KMS-11 (cell line): ENCODE measurements at regions not wholly inside any gene's neighbourhood (a gene's known extent, or its start where the extent isn't known, plus 50 kb on each side); places are given as distances from the start of the nearest gene placed in this dataset.

Experiments
- H2AFZ ChIP-seq: fragments of 200-600 bp; sonication (generic); 2 replicates; pipeline ENCODE4 v1.6.1; 2016; ENCODE audit warnings: antibody characterized with exemption, mixed run types, low read depth
- H3K27ac ChIP-seq: fragments of 200-600 bp; sonication (generic); 2 replicates; pipeline ENCODE4 v1.6.1; 2016; ENCODE audit warnings: mild to moderate bottlenecking, mixed run types
- H3K27me3 ChIP-seq: fragments of 200-600 bp; sonication (generic); 2 replicates; pipeline ENCODE4 v1.6.1; 2017; ENCODE audit warnings: mild to moderate bottlenecking, low read depth, mixed run types, moderate library complexity; ENCODE audit not compliant: insufficient read depth
- H3K36me3 ChIP-seq: fragments of 200-600 bp; sonication (generic); 2 replicates; pipeline ENCODE4 v1.6.1; 2017; ENCODE audit warnings: mild to moderate bottlenecking, mixed run types; ENCODE audit not compliant: insufficient read depth
- H3K4me1 ChIP-seq: fragments of 200-600 bp; sonication (generic); 2 replicates; pipeline ENCODE4 v1.6.1; 2016; ENCODE audit warnings: mild to moderate bottlenecking, low read depth, mixed run types; ENCODE audit not compliant: poor library complexity, severe bottlenecking
- H3K4me2 ChIP-seq: fragments of 200-600 bp; sonication (generic); 2 replicates; pipeline ENCODE4 v1.7.0; 2016; ENCODE audit warnings: mild to moderate bottlenecking, mixed run types
- H3K4me3 ChIP-seq: fragments of 200-600 bp; sonication (generic); IDR thresholded peaks from 2 replicates; pipeline ENCODE4 v1.6.1; 2017; ENCODE audit warnings: low read depth, low read length, mixed read lengths; ENCODE audit not compliant: insufficient read depth
- H3K79me2 ChIP-seq: fragments of 200-600 bp; sonication (generic); 2 replicates; pipeline ENCODE4 v1.6.1; 2016; ENCODE audit warnings: low read depth, mixed run types; ENCODE audit not compliant: insufficient read depth
- H3K9ac ChIP-seq: fragments of 200-600 bp; sonication (generic); 2 replicates; pipeline ENCODE4 v1.6.1; 2016; ENCODE audit warnings: mild to moderate bottlenecking, mixed run types
- H4K20me1 ChIP-seq: fragments of 200-600 bp; sonication (generic); 2 replicates; pipeline ENCODE4 v1.6.1; 2016; ENCODE audit warnings: mild to moderate bottlenecking, mixed run types; ENCODE audit not compliant: insufficient read depth
- CTCF ChIP-seq: fragments of 200-600 bp; sonication (generic); conservative IDR thresholded peaks from 2 replicates; pipeline ENCODE4 v1.6.1; 2017; ENCODE audit warnings: low read depth, mild to moderate bottlenecking, antibody characterized with exemption, low read length, moderate library complexity, mixed read lengths

GRCh38 chr5:125604104-125604503 lies 819.1 kb upstream of the GRAMD2B start:
- Histone ChIP-seq H3K27ac (no peak overlapping the region), H4K20me1 (no peaks in the 10 kb centered on the region), H2AFZ (no peak overlapping the region), H3K36me3 (no peaks in the 10 kb centered on the region), H3K79me2 (no peaks in the 10 kb centered on the region), H3K27me3 (no peaks in the 10 kb centered on the region), H3K4me3 (no peak overlapping the region), H3K4me1 (no peaks in the 10 kb centered on the region), H3K4me2 (no peak overlapping the region), H3K9ac (no peak overlapping the region)
- no peak for TF ChIP-seq CTCF

GRCh38 chr5:125607018-125607417 lies 816.2 kb upstream of the GRAMD2B start:
- TF ChIP-seq CTCF = no peak
- H3K9ac ChIP-seq = no peak overlapping the region
- no peaks in the 10 kb centered on the region for H3K27me3 ChIP-seq
- H3K4me1 ChIP-seq = no peaks in the 10 kb centered on the region
- H2AFZ ChIP-seq = no peak overlapping the region
- no peak overlapping the region for H3K27ac ChIP-seq
- no peaks in the 10 kb centered on the region for H4K20me1 ChIP-seq
- H3K4me3 ChIP-seq = no peak overlapping the region
- no peaks in the 10 kb centered on the region for H3K36me3 ChIP-seq
- no peaks in the 10 kb centered on the region for H3K79me2 ChIP-seq
- H3K4me2 ChIP-seq = no peak overlapping the region

GRCh38 chr5:125609011-125609410 lies 814.2 kb upstream of the GRAMD2B start:
- H3K4me3 ChIP-seq = no peak overlapping the region
- no peaks in the 10 kb centered on the region for H3K36me3 ChIP-seq
- no peaks in the 10 kb centered on the region for H3K79me2 ChIP-seq
- no peaks in the 10 kb centered on the region for H3K27me3 ChIP-seq
- no peak overlapping the region for H3K27ac ChIP-seq
- H3K4me1 ChIP-seq = no peaks in the 10 kb centered on the region
- H3K9ac ChIP-seq = no peak overlapping the region
- TF ChIP-seq CTCF = no peak
- no peaks in the 10 kb centered on the region for H4K20me1 ChIP-seq
- H2AFZ ChIP-seq = no peak overlapping the region
- H3K4me2 ChIP-seq = no peak overlapping the region

GRCh38 chr5:125610892-125611291 lies 812.3 kb upstream of the GRAMD2B start:
- Histone ChIP-seq H3K9ac (no peak overlapping the region), H3K4me2 (no peak overlapping the region), H3K4me1 (no peaks in the 10 kb centered on the region), H3K27ac (no peak overlapping the region), H3K4me3 (no peak overlapping the region), H3K36me3 (no peaks in the 10 kb centered on the region), H4K20me1 (no peaks in the 10 kb centered on the region), H2AFZ (no peak overlapping the region), H3K27me3 (no peaks in the 10 kb centered on the region), H3K79me2 (no peaks in the 10 kb centered on the region)
- no peak for TF ChIP-seq CTCF

- Histone ChIP-seq H3K4me2 (no peak overlapping the region), H3K27ac (no peak overlapping the region), H4K20me1 (no peaks in the 10 kb centered on the region), H2AFZ (no peak overlapping the region), H3K4me3 (no peak overlapping the region), H3K79me2 (no peaks in the 10 kb centered on the region), H3K9ac (no peak overlapping the region), H3K27me3 (no peaks in the 10 kb centered on the region), H3K36me3 (no peaks in the 10 kb centered on the region), H3K4me1 (no peaks in the 10 kb centered on the region)
- TF ChIP-seq CTCF = no peak
Observed at GRCh38 chr5:125611541-125611940, 811.7 kb upstream of the GRAMD2B start.
